ENCODE measurements at regions not wholly inside any gene's neighbourhood (a gene's known extent, or its start where the extent isn't known, plus 50 kb on each side); places are given as distances from the start of the nearest gene placed in this dataset.

GRCh38 chr15:37652646-37653417 is 281.6 kb upstream of the TMCO5A start:
- no peak for TF ChIP-seq CTCF (IDR thresholded peaks at IDR 0.05; ENCODE audit: low read depth, low read length)
- DNase-seq, result no peak
- H3K4me1 ChIP-seq, result no peaks in the 10 kb centered on the region
- H3K36me3 ChIP-seq, result no peaks in the 10 kb centered on the region
- H3K27me3 ChIP-seq, result no peaks in the 10 kb centered on the region
- H3K9me3 ChIP-seq, result peaks cover 4% of the 10 kb centered on the region; the same call in 1 of the 2 replicates
- no peak overlapping the region for H3K4me3 ChIP-seq (ENCODE audit: low read depth, low read length)

- no peak for TF ChIP-seq CTCF (IDR thresholded peaks at IDR 0.05; ENCODE audit: low read depth, low read length)
- Histone ChIP-seq H3K27me3 (no peaks in the 10 kb centered on the region), H3K4me3 (ENCODE audit: low read depth, low read length) (no peak overlapping the region), H3K9me3 (no peaks in the 10 kb centered on the region), H3K4me1 (no peaks in the 10 kb centered on the region), H3K36me3 (no peaks in the 10 kb centered on the region)
- no peak for DNase-seq
Observed at GRCh38 chr15:37678124-37678523, 256.3 kb upstream of the TMCO5A start.

- Histone ChIP-seq H3K9me3 (no peaks in the 10 kb centered on the region), H3K36me3 (no peaks in the 10 kb centered on the region), H3K27me3 (no peaks in the 10 kb centered on the region), H3K4me3 (ENCODE audit: low read depth, low read length) (no peak overlapping the region), H3K4me1 (no peaks in the 10 kb centered on the region)
- no peak for DNase-seq
- no peak for TF ChIP-seq CTCF (IDR thresholded peaks at IDR 0.05; ENCODE audit: low read depth, low read length)
Observed at GRCh38 chr15:37679627-37680026, 254.8 kb upstream of the TMCO5A start.

- Histone ChIP-seq H3K4me3 (ENCODE audit: low read depth, low read length) (no peak overlapping the region), H3K4me1 (no peaks in the 10 kb centered on the region), H3K27me3 (no peaks in the 10 kb centered on the region), H3K36me3 (no peaks in the 10 kb centered on the region), H3K9me3 (peaks cover 3% of the 10 kb centered on the region; the same call in 1 of the 2 replicates)
- TF ChIP-seq CTCF (IDR thresholded peaks at IDR 0.05; ENCODE audit: low read depth, low read length), result peak; percentile 36; the same call in 1 of the 2 replicates
- DNase-seq, result no peak
Observed at GRCh38 chr15:37682304-37682703, 252.1 kb upstream of the TMCO5A start.

- DNase-seq, result no peak
- Histone ChIP-seq H3K36me3 (no peaks in the 10 kb centered on the region), H3K9me3 (no peaks in the 10 kb centered on the region), H3K27me3 (no peaks in the 10 kb centered on the region), H3K4me3 (ENCODE audit: low read depth, low read length) (no peak overlapping the region), H3K4me1 (no peaks in the 10 kb centered on the region)
- no peak for TF ChIP-seq CTCF (IDR thresholded peaks at IDR 0.05; ENCODE audit: low read depth, low read length)
Observed at GRCh38 chr15:37691911-37692310, 242.5 kb upstream of the TMCO5A start.

GRCh38 chr15:37693926-37694325 is 240.5 kb upstream of the TMCO5A start:
- H3K4me1 ChIP-seq, result no peaks in the 10 kb centered on the region
- no peaks in the 10 kb centered on the region for H3K27me3 ChIP-seq
- H3K36me3 ChIP-seq, result no peaks in the 10 kb centered on the region
- no peak for DNase-seq
- no peaks in the 10 kb centered on the region for H3K9me3 ChIP-seq
- TF ChIP-seq CTCF (IDR thresholded peaks at IDR 0.05; ENCODE audit: low read depth, low read length), result no peak
- H3K4me3 ChIP-seq (ENCODE audit: low read depth, low read length), result no peak overlapping the region
